ENCODE measurements at regions not wholly inside any gene's neighbourhood (a gene's known extent, or its start where the extent isn't known, plus 50 kb on each side); places are given as distances from the start of the nearest gene placed in this dataset.
A peak's percentile ranks its signal among the peaks of the same experiment; 100 is the strongest.

GRCh38 chr21:43352154-43352537, 74.8 kb downstream of the SIK1 start:
- peak overlapping the region; percentile 29; the same call in 1 of the 2 replicates for H3K9ac ChIP-seq (ENCODE audit: low read length)
- H3K4me1 ChIP-seq (ENCODE audit: low read length) = peaks cover 51% of the 10 kb centered on the region
- H3K27me3 ChIP-seq (ENCODE audit: low read depth, low read length) = no peaks in the 10 kb centered on the region
- peak overlapping the region; percentile 100 for H3K27ac ChIP-seq (ENCODE audit: low read length)
- H4K20me1 ChIP-seq (ENCODE audit: insufficient read depth, low read length) = no peaks in the 10 kb centered on the region
- H2AFZ ChIP-seq (ENCODE audit: low read depth, low read length) = no peak overlapping the region
- H3K79me2 ChIP-seq (ENCODE audit: low read length) = no peaks in the 10 kb centered on the region
- H3K4me3 ChIP-seq (ENCODE audit: low read length) = no peak overlapping the region
- TF ChIP-seq CTCF (IDR thresholded peaks at IDR 0.05; ENCODE audit: low read depth, low read length) (no peak), EZH2phosphoT487 (IDR thresholded peaks at IDR 0.05; ENCODE audit: low read depth) (no peak)
- H3K9me3 ChIP-seq (ENCODE audit: insufficient read depth, low read length) = no peaks in the 10 kb centered on the region
- peak overlapping the region; percentile 36; the same call in 1 of the 2 replicates for H3K4me2 ChIP-seq (ENCODE audit: low read length)
- no peaks in the 10 kb centered on the region for H3K36me3 ChIP-seq (replicated peaks; ENCODE audit: low read depth, low read length)

GRCh38 chr21:43351501-43352153, 75.3 kb downstream of the SIK1 start:
- Histone ChIP-seq H3K4me2 (ENCODE audit: low read length) (peak overlapping the region; percentile 36; the same call in 1 of the 2 replicates), H3K36me3 (replicated peaks; ENCODE audit: low read depth, low read length) (no peaks in the 10 kb centered on the region)

DNA sequence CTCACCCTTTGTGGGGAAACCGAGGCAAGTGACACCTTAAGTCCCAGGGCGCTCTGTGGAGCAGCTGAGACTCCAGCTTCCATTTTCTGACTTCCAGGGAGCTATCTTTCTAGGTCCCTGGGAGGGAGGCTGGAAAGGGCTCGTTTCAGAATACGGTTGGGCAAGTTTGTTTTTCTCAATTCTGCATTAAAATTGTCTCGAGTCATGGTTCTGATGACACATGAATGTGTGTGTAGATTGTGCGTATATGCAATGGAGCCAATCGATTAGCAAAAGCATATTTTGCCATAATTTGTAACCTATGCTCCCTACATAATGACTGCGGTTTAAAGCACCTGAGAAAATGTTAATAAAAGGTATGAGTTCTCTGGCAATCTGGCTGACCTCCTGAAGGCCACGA, 77.3 kb downstream of the SIK1 start:
- no peaks in the 10 kb centered on the region for H3K79me2 ChIP-seq (ENCODE audit: low read length)
- no peak overlapping the region for H3K27ac ChIP-seq (ENCODE audit: low read length)
- TF ChIP-seq EZH2phosphoT487 (IDR thresholded peaks at IDR 0.05; ENCODE audit: low read depth) = no peak
- TF ChIP-seq CTCF (IDR thresholded peaks at IDR 0.05; ENCODE audit: low read depth, low read length) = no peak
- no peak overlapping the region for H2AFZ ChIP-seq (ENCODE audit: low read depth, low read length)
- no peaks in the 10 kb centered on the region for H3K36me3 ChIP-seq (replicated peaks; ENCODE audit: low read depth, low read length)
- peaks cover 32% of the 10 kb centered on the region for H3K4me1 ChIP-seq (ENCODE audit: low read length)
- no peaks in the 10 kb centered on the region for H3K27me3 ChIP-seq (ENCODE audit: low read depth, low read length)
- no peaks in the 10 kb centered on the region for H3K9me3 ChIP-seq (ENCODE audit: insufficient read depth, low read length)
- no peak overlapping the region for H3K4me2 ChIP-seq (ENCODE audit: low read length)
- no peak overlapping the region for H3K4me3 ChIP-seq (ENCODE audit: low read length)
- no peaks in the 10 kb centered on the region for H4K20me1 ChIP-seq (ENCODE audit: insufficient read depth, low read length)
- no peak overlapping the region for H3K9ac ChIP-seq (ENCODE audit: low read length)

More at GRCh38 chr21:43351501-43352153, 75.3 kb downstream of the SIK1 start:
- Histone ChIP-seq H3K4me3 (ENCODE audit: low read length) (no peak overlapping the region), H3K4me1 (ENCODE audit: low read length) (peaks cover 51% of the 10 kb centered on the region), H3K27me3 (ENCODE audit: low read depth, low read length) (no peaks in the 10 kb centered on the region), H3K9ac (ENCODE audit: low read length) (no peak overlapping the region), H3K9me3 (ENCODE audit: insufficient read depth, low read length) (no peaks in the 10 kb centered on the region), H2AFZ (ENCODE audit: low read depth, low read length) (no peak overlapping the region), H4K20me1 (ENCODE audit: insufficient read depth, low read length) (no peaks in the 10 kb centered on the region), H3K79me2 (ENCODE audit: low read length) (no peaks in the 10 kb centered on the region), H3K27ac (ENCODE audit: low read length) (peak overlapping the region; percentile 100)
- TF ChIP-seq EZH2phosphoT487 (IDR thresholded peaks at IDR 0.05; ENCODE audit: low read depth) (no peak), CTCF (IDR thresholded peaks at IDR 0.05; ENCODE audit: low read depth, low read length) (no peak)

- no peak overlapping the region for H2AFZ ChIP-seq (ENCODE audit: low read depth, low read length)
- no peaks in the 10 kb centered on the region for H3K79me2 ChIP-seq (ENCODE audit: low read length)
- no peak for TF ChIP-seq CTCF (IDR thresholded peaks at IDR 0.05; ENCODE audit: low read depth, low read length)
- no peak for TF ChIP-seq EZH2phosphoT487 (IDR thresholded peaks at IDR 0.05; ENCODE audit: low read depth)
- no peak overlapping the region for H3K27ac ChIP-seq (ENCODE audit: low read length)
- H3K4me2 ChIP-seq (ENCODE audit: low read length) = no peak overlapping the region
- H3K4me3 ChIP-seq (ENCODE audit: low read length) = no peak overlapping the region
- no peaks in the 10 kb centered on the region for H3K9me3 ChIP-seq (ENCODE audit: insufficient read depth, low read length)
- no peak overlapping the region for H3K9ac ChIP-seq (ENCODE audit: low read length)
- no peaks in the 10 kb centered on the region for H3K27me3 ChIP-seq (ENCODE audit: low read depth, low read length)
- no peaks in the 10 kb centered on the region for H3K36me3 ChIP-seq (replicated peaks; ENCODE audit: low read depth, low read length)
- H3K4me1 ChIP-seq (ENCODE audit: low read length) = peaks cover 24% of the 10 kb centered on the region
- H4K20me1 ChIP-seq (ENCODE audit: insufficient read depth, low read length) = no peaks in the 10 kb centered on the region
Observed at GRCh38 chr21:43348801-43349261, 78.1 kb downstream of the SIK1 start.
